Upper lobe of left lung (tissue), 6 donors: ENCODE measurements at regions not wholly inside any gene's neighbourhood (a gene's known extent, or its start where the extent isn't known, plus 50 kb on each side); places are given as distances from the start of the nearest gene placed in this dataset.
A peak's percentile ranks its signal among the peaks of the same experiment; 100 is the strongest.

ENCODE experiments used
- ATAC-seq, 2 donors: fragments of 200-7000 bp; cut with Tn5 transposase; one replicate each; pipeline ENCODE4 v1.9.1; 2022; ENCODE audit warnings: mild to moderate bottlenecking in 2 of 2, moderate library complexity in 2 of 2; ENCODE audit not compliant: low FRiP score in 2 of 2
- DNase-seq, 2 donors: peaks; one replicate each; pipeline ENCODE4 v3.0.0-alpha.2; 2019 to 2020
- H3K27ac ChIP-seq, 4 donors: fragments of 200-600 bp; sonication (generic); one replicate each; pipeline ENCODE4 v1.5.1; 2016 to 2019
- H3K27me3 ChIP-seq, 4 donors: fragments of 200-600 bp; sonication (generic); one replicate each; pipeline ENCODE4 v1.5.1; 2017 to 2019
- H3K36me3 ChIP-seq, 4 donors: fragments of 200-600 bp; sonication (generic); one replicate each; pipeline ENCODE4 v1.5.1; 2016 to 2019
- H3K4me1 ChIP-seq, 4 donors: fragments of 200-600 bp; sonication (generic); one replicate each; pipeline ENCODE4 v1.5.1; 2018 to 2019
- H3K4me3 ChIP-seq, 4 donors: fragments of 200-600 bp; sonication (generic); one replicate each; pipeline ENCODE4 v1.5.1; 2017 to 2019; ENCODE audit warnings: mild to moderate bottlenecking in 2 of 4, moderate library complexity in 1 of 4
- H3K9me3 ChIP-seq, 4 donors: fragments of 200-600 bp; sonication (generic); one replicate each; pipeline ENCODE4 v1.5.1; 2018 to 2019
- EP300 ChIP-seq, 4 donors: sonication (generic); formaldehyde crosslinking; IDR thresholded peaks; one replicate each; pipeline ENCODE4 v1.5.1; 2017; ENCODE audit warnings: antibody characterized with exemption in 4 of 4, control low read depth in 2 of 4
- POLR2A ChIP-seq, 4 donors: fragments of 450-650 bp; IDR thresholded peaks; one replicate each; pipeline ENCODE4 v1.5.1; 2016 to 2017; ENCODE audit warnings: antibody characterized with exemption in 4 of 4, mild to moderate bottlenecking in 2 of 4
- POLR2AphosphoS5 ChIP-seq, 2 donors: sonication (generic); formaldehyde crosslinking; IDR thresholded peaks; one replicate each; pipeline ENCODE4 v1.5.1; 2017; ENCODE audit warnings: antibody characterized with exemption in 2 of 2
- WGBS, 2 donors: methylation state at CpG; one replicate each; pipeline ENCODE4 v1.1.5; 2017 to 2018; 5-methylcytosine and 5-hydroxymethylcytosine counted together
- TF ChIP-seq, protein P1 (sequence below), 6 experiments: fragments of 450-650 bp in 4 of 6; fragments of 200-600 bp in 2 of 6; sonication (generic) in 2 of 6; IDR thresholded peaks; one replicate each; pipeline ENCODE4 v1.5.1; 2016 to 2019; ENCODE audit warnings: antibody characterized with exemption in 6 of 6
- donor health status: DM: no; HTN: no; CAD: no; lungs with moderate emphysema.
- donor health status: DM: no; HTN: yes; CAD: no; lungs with severe emphysema.

GRCh38 chr18:51520676-51521180 lies 323.2 kb upstream of the MEX3C start:
- ATAC-seq: no peak

GRCh38 chr18:51522338-51522737 lies 324.9 kb upstream of the MEX3C start:
- no peaks in the 10 kb centered on the region for H3K9me3 ChIP-seq
- H3K4me3 ChIP-seq: no peak overlapping the region
- 62 to 86% methylated on average over 6 to 7 of the region's 7 CpGs for WGBS, 2 donors
- no peak for ATAC-seq
- no peaks in the 10 kb centered on the region for H3K27me3 ChIP-seq
- DNase-seq: peak in 1 of 2 donors; percentile 32
- no peaks in the 10 kb centered on the region for H3K36me3 ChIP-seq
- no peak overlapping the region for H3K27ac ChIP-seq
- no peaks in the 10 kb centered on the region for H3K4me1 ChIP-seq
- no peak for TF ChIP-seq POLR2AphosphoS5 (IDR thresholded peaks at IDR 0.05)
- TF ChIP-seq, protein P1, sequence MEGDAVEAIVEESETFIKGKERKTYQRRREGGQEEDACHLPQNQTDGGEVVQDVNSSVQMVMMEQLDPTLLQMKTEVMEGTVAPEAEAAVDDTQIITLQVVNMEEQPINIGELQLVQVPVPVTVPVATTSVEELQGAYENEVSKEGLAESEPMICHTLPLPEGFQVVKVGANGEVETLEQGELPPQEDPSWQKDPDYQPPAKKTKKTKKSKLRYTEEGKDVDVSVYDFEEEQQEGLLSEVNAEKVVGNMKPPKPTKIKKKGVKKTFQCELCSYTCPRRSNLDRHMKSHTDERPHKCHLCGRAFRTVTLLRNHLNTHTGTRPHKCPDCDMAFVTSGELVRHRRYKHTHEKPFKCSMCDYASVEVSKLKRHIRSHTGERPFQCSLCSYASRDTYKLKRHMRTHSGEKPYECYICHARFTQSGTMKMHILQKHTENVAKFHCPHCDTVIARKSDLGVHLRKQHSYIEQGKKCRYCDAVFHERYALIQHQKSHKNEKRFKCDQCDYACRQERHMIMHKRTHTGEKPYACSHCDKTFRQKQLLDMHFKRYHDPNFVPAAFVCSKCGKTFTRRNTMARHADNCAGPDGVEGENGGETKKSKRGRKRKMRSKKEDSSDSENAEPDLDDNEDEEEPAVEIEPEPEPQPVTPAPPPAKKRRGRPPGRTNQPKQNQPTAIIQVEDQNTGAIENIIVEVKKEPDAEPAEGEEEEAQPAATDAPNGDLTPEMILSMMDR (IDR thresholded peaks at IDR 0.05): no peak
- TF ChIP-seq EP300 (IDR thresholded peaks at IDR 0.05): no peak
- no peak for TF ChIP-seq POLR2A (IDR thresholded peaks at IDR 0.05)

More at GRCh38 chr18:51520676-51521180, 323.2 kb upstream of the MEX3C start:
- Histone ChIP-seq H3K27me3 (no peaks in the 10 kb centered on the region), H3K27ac (no peak overlapping the region), H3K9me3 (no peaks in the 10 kb centered on the region), H3K36me3 (no peaks in the 10 kb centered on the region), H3K4me3 (no peak overlapping the region), H3K4me1 (no peaks in the 10 kb centered on the region)
- TF ChIP-seq, protein P1 (IDR thresholded peaks at IDR 0.05): no peak
- no peak for TF ChIP-seq POLR2AphosphoS5 (IDR thresholded peaks at IDR 0.05)
- WGBS, 2 donors: 60 to 74% methylated on average over 1 of the region's 1 CpG
- DNase-seq: no peak

DNA sequence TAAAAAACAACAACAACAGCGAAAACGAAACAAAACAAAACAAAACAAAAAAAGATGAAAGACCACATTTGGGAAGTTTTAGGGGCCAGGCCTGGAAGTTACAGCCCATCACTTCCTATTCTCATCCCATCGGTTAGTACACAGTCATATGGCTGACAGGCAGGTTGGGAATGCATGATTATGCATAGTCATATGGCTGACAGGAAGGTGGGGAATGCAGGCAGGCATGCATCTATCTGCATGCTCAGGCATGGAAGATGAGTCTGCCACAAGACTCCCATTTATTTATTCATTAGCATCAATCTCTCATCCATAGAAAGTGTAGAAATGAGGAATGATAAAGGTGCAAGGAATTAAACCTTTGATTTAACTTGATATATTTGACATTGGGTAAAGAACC lies 325.3 kb upstream of the MEX3C start:
- Histone ChIP-seq H3K4me3 (no peak overlapping the region), H3K27ac (no peak overlapping the region), H3K36me3 (no peaks in the 10 kb centered on the region), H3K27me3 (no peaks in the 10 kb centered on the region), H3K9me3 (no peaks in the 10 kb centered on the region), H3K4me1 (no peaks in the 10 kb centered on the region)
- WGBS, 2 donors: 84 to 87% methylated on average over 3 of the region's 3 CpGs
- ATAC-seq (no peak), DNase-seq (no peak)
- no peak for TF ChIP-seq EP300 (IDR thresholded peaks at IDR 0.05)
- TF ChIP-seq POLR2A (IDR thresholded peaks at IDR 0.05): no peak
- TF ChIP-seq, protein P1 (IDR thresholded peaks at IDR 0.05): no peak
- TF ChIP-seq POLR2AphosphoS5 (IDR thresholded peaks at IDR 0.05): no peak

- no peak overlapping the region for H3K4me3 ChIP-seq
- 71 to 83% methylated on average over 3 of the region's 3 CpGs for WGBS, 2 donors
- DNase-seq (no peak), ATAC-seq (no peak)
- no peaks in the 10 kb centered on the region for H3K27me3 ChIP-seq
- H3K9me3 ChIP-seq: no peaks in the 10 kb centered on the region
- H3K27ac ChIP-seq: no peak overlapping the region
- TF ChIP-seq, protein P1 (IDR thresholded peaks at IDR 0.05): no peak
- TF ChIP-seq EP300 (IDR thresholded peaks at IDR 0.05): no peak
- H3K36me3 ChIP-seq: no peaks in the 10 kb centered on the region
- H3K4me1 ChIP-seq: no peaks in the 10 kb centered on the region
Observed at GRCh38 chr18:51523671-51524070, 326.2 kb upstream of the MEX3C start.

DNA sequence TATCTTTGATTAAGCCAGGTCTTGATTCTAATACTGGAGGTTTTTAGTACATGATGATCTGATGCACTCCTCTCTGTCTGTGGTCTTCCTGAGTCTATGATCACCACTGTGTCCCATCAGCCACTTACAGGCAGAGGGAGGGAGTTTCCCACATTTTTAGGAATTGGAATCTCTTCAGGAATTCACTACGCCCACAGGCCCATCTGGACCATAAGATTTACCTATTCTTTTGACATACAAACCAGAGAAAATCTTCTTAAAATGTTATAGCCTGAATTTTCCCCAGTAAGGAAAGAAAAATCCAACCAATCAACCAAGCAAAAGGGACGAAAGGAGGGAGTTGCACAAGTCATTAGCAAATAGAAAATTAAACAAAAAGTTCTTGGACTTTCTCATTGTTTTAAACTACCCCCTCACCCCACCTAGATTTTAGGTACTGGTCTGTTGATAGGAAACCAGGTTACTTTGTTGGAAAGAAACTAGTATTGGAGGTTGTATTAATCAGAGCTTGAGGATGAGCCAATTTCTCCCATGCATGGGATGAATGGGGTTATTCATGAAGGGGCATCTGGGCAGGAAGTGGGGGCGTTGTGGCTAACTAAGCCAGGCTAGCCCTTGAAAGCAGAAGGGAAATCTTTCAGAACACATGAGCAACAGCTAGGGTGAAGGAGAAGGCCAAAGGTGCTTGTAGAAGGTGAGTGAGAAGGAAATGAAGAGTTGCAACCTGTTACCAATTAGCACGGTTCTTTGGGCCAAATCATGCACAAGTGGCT lies 328.2 kb upstream of the MEX3C start:
- 72 to 74% methylated on average over 4 of the region's 4 CpGs for WGBS, 2 donors
- Histone ChIP-seq H3K9me3 (no peaks in the 10 kb centered on the region), H3K4me3 (no peak overlapping the region), H3K27ac (no peak overlapping the region), H3K4me1 (no peaks in the 10 kb centered on the region), H3K36me3 (no peaks in the 10 kb centered on the region), H3K27me3 (no peaks in the 10 kb centered on the region)
- no peak for ATAC-seq
- TF ChIP-seq, protein P1 (IDR thresholded peaks at IDR 0.05): no peak
- TF ChIP-seq POLR2AphosphoS5 (IDR thresholded peaks at IDR 0.05) (no peak), POLR2A (IDR thresholded peaks at IDR 0.05) (no peak), EP300 (IDR thresholded peaks at IDR 0.05) (no peak)
- no peak for DNase-seq
